GM12878 (cell line): ENCODE measurements at regions not wholly inside any gene's neighbourhood (a gene's known extent, or its start where the extent isn't known, plus 50 kb on each side); places are given as distances from the start of the nearest gene placed in this dataset.

Source experiments
- ATAC-seq: fragments of 200-7000 bp; cut with Tn5 transposase; 3 replicates; pipeline ENCODE4 v1.9.1; 2020; ENCODE audit warnings: mild to moderate bottlenecking, moderate library complexity
- BruUV-seq: library from RNA; stranded (reverse); fragments of 400-500 nt; replicated peaks from 2 replicates; lab custom pipeline; 2021; lab: Mats Ljungman, UMichigan
- CTCF ChIA-PET: fragments of 300-600 bp; sonication (Branson Sonifier 250); formaldehyde crosslinking; extraction: SDS; loops from one replicate; lab custom pipeline; 2021; ENCODE audit warnings: inconsistent platforms; lab: Yijun Ruan, JAX
- POLR2A ChIA-PET: fragments of 350-600 bp; formaldehyde crosslinking; extraction: SDS; loops from one replicate; lab custom pipeline; 2021; ENCODE audit warnings: inconsistent platforms; lab: Charles Lee
- RAD21 ChIA-PET: fragments of 300-600 bp; sonication (Branson Sonifier 250); formaldehyde crosslinking; loops from one replicate; lab custom pipeline; 2023; ENCODE audit warnings: antibody characterized with exemption; ENCODE audit not compliant: unreplicated experiment; lab: Charles Lee
- SMC1A ChIA-PET: fragments of 300-600 bp; sonication (Branson Sonifier 250); formaldehyde crosslinking; loops from one replicate; lab custom pipeline; 2023; ENCODE audit not compliant: unreplicated experiment, uncharacterized antibody; lab: Charles Lee
- DNase-seq: peaks from one replicate; pipeline ENCODE4 v3.0.0-alpha.2; 2011; ENCODE audit warnings: low read depth, low spot score
- FAIRE-seq: peaks from 3 replicates; lab custom pipeline; 2011; peaks lifted over from hg19 to GRCh38; lab: Jason Lieb, UNC
- H2AFZ ChIP-seq: 2 replicates; pipeline ENCODE4 v1.6.0; 2011; ENCODE audit warnings: low read depth, low read length, control low read depth; ENCODE audit not compliant: control insufficient read depth
- H3K27ac ChIP-seq: 2 replicates; pipeline ENCODE4 v1.5.1; 2011; ENCODE audit warnings: control low read depth; ENCODE audit not compliant: control insufficient read depth, insufficient read depth
- H3K27me3 ChIP-seq, 2 experiments: replicated peaks in 1 of 2; 2 replicates each; pipeline versions ENCODE4 v1.6.0 to v1.6.1; 2011; ENCODE audit warnings: low read length in 1 of 2; ENCODE audit not compliant: control insufficient read depth in 2 of 2, insufficient read depth in 2 of 2
- H3K36me3 ChIP-seq, 2 experiments: 2 replicates each; pipeline ENCODE4 v1.5.1; 2011; ENCODE audit warnings: low read length in 1 of 2; ENCODE audit not compliant: control insufficient read depth in 2 of 2, insufficient read depth in 2 of 2
- H3K4me1 ChIP-seq: 2 replicates; pipeline ENCODE4 v1.6.1; 2011; ENCODE audit warnings: mild to moderate bottlenecking, low read length, moderate library complexity, mixed read lengths; ENCODE audit not compliant: control insufficient read depth, insufficient read depth
- H3K4me2 ChIP-seq: 2 replicates; pipeline ENCODE4 v1.6.0; 2011; ENCODE audit warnings: control low read depth; ENCODE audit not compliant: control insufficient read depth, insufficient read depth
- H3K4me3 ChIP-seq: fragments of 200-600 bp; sonication (generic); 2 replicates; pipeline ENCODE4 v1.5.1; 2016
- H3K79me2 ChIP-seq: 2 replicates; pipeline ENCODE4 v1.6.0; 2011; ENCODE audit warnings: low read length; ENCODE audit not compliant: control insufficient read depth, insufficient read depth
- H3K9ac ChIP-seq: 2 replicates; pipeline ENCODE4 v1.8.0; 2011; ENCODE audit warnings: low read length, control low read depth, mixed read lengths; ENCODE audit not compliant: control insufficient read depth, insufficient read depth
- H3K9me3 ChIP-seq: replicated peaks from 3 replicates; pipeline ENCODE4 v1.5.1; 2011; ENCODE audit warnings: mild to moderate bottlenecking, low read length; ENCODE audit not compliant: control insufficient read depth, insufficient read depth
- H4K20me1 ChIP-seq: 2 replicates; pipeline ENCODE4 v1.6.0; 2011; ENCODE audit not compliant: control insufficient read depth, insufficient read depth
- BACH1 ChIP-seq: fragments of 450-650 bp; IDR thresholded peaks from 2 replicates; pipeline ENCODE4 v1.6.1; 2017; ENCODE audit warnings: mild to moderate bottlenecking, borderline replicate concordance
- BCL11A ChIP-seq: IDR thresholded peaks from 2 replicates; pipeline ENCODE4 v1.6.1; 2011; ENCODE audit warnings: low read depth, low read length
- GABPA ChIP-seq: IDR thresholded peaks from 2 replicates; pipeline ENCODE4 v1.6.1; 2014; ENCODE audit warnings: antibody characterized with exemption, low read depth, mild to moderate bottlenecking, inconsistent platforms
- MXI1 ChIP-seq: fragments of 150-350 bp; IDR thresholded peaks from 2 replicates; pipeline ENCODE4 v1.6.1; 2011; ENCODE audit warnings: low read depth, mild to moderate bottlenecking, inconsistent platforms, low read length, improper control_type of control experiment
- POLR2A ChIP-seq: IDR thresholded peaks from 2 replicates; pipeline ENCODE4 v1.6.1; 2011; ENCODE audit warnings: low read depth, mild to moderate bottlenecking, low read length
- TARDBP ChIP-seq: IDR thresholded peaks from 2 replicates; pipeline ENCODE4 v1.6.1; 2016; ENCODE audit warnings: borderline replicate concordance
- WGBS: methylation state at CpG from one replicate; pipeline ENCODE4 v1.1.6; 2016; ENCODE audit warnings: low lambda C conversion rate; ENCODE audit not compliant: insufficient replicate concordance, insufficient coverage; ENCODE audit errors: missing lambda C conversion rate; 5-methylcytosine and 5-hydroxymethylcytosine counted together
- in situ Hi-C: fragments of 300-500 bp; cut with MboI; formaldehyde crosslinking; loops from 9 replicates; pipeline ENCODE4 v1.14.3; 2018; ENCODE audit warnings: mixed read lengths
- intact Hi-C: fragments of 100-400 bp; cut with micrococcal nuclease; formaldehyde crosslinking; loops from one replicate; pipeline ENCODE4 v1.14.2; 2022; ENCODE audit not compliant: unreplicated experiment
- TF ChIP-seq, protein P1 (sequence below): IDR thresholded peaks from 2 replicates; pipeline ENCODE4 v1.6.1; 2011; ENCODE audit warnings: mild to moderate bottlenecking, low read depth, low read length, moderate library complexity; ENCODE audit not compliant: insufficient replicate concordance
- TF ChIP-seq, protein P2 (sequence below): fragments of 150-350 bp; IDR thresholded peaks from 2 replicates; pipeline ENCODE4 v1.6.1; 2016; ENCODE audit warnings: low read depth, low read length
- TF ChIP-seq, protein P3 (sequence below): fragments of 450-650 bp; formaldehyde crosslinking; IDR thresholded peaks from 2 replicates; pipeline ENCODE4 v1.4.0; 2022; ENCODE audit warnings: mild to moderate bottlenecking, moderate library complexity
- TF ChIP-seq, protein P4 (sequence below): fragments of 450-650 bp; IDR thresholded peaks from 2 replicates; pipeline ENCODE4 v1.6.1; 2016; ENCODE audit warnings: mild to moderate bottlenecking
- TF ChIP-seq, protein P5 (sequence below): fragments of 450-650 bp; IDR thresholded peaks from 2 replicates; pipeline ENCODE4 v1.6.1; 2018; ENCODE audit warnings: mild to moderate bottlenecking, low read depth, moderate library complexity; ENCODE audit not compliant: partially characterized antibody

DNA sequence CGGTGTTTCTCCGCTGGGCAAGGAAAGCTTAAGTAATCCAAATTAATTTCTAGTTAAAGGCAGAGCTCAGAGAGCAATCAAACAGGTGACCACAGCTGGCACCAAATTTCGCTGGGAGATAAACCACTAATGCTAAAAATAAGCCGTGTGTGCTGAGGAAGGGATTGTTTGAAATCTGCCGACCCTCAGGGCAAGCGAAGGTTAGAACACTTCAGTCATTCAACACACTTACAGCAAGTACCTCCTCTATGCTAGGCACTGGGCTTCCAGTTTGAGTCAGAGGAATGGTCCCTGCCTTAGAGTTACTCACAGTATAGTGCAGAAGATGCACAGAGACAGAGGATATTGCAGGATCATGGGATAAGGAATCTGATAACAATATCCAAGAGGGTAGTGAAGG is 467.9 kb upstream of the PODXL start:
- ChIA-PET POLR2A (no interaction called here), CTCF (interaction anchor here (0.6 kb wide), 2 partner anchors 165 to 308 kb away, joined by 3 read pairs; no protein-coding TSS in a partner anchor), RAD21 (no interaction called here), SMC1A (no interaction called here)
- Histone ChIP-seq H3K27me3 (no peaks in the 10 kb centered on the region), H3K36me3 (no peaks in the 10 kb centered on the region), H2AFZ (no peak overlapping the region), H3K4me2 (no peak overlapping the region), H3K9me3 (no peaks in the 10 kb centered on the region), H4K20me1 (no peaks in the 10 kb centered on the region), H3K9ac (no peak overlapping the region), H3K79me2 (no peaks in the 10 kb centered on the region), H3K27ac (no peak overlapping the region), H3K4me3 (no peak overlapping the region), H3K4me1 (no peaks in the 10 kb centered on the region)
- ATAC-seq (no peak), FAIRE-seq (no peak), DNase-seq (no peak)
- BruUV-seq, result no TSS peak
- WGBS, result 50% methylated on average over 6 of the region's 6 CpGs
- in situ Hi-C loops, result no loop called here
- intact Hi-C loops, result no loop called here
- no peak for TF ChIP-seq BCL11A
- TF ChIP-seq POLR2A, result no peak
- no peak for TF ChIP-seq MXI1
- TF ChIP-seq, protein P1, sequence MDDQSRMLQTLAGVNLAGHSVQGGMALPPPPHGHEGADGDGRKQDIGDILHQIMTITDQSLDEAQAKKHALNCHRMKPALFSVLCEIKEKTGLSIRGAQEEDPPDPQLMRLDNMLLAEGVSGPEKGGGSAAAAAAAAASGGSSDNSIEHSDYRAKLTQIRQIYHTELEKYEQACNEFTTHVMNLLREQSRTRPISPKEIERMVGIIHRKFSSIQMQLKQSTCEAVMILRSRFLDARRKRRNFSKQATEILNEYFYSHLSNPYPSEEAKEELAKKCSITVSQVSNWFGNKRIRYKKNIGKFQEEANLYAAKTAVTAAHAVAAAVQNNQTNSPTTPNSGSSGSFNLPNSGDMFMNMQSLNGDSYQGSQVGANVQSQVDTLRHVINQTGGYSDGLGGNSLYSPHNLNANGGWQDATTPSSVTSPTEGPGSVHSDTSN, result no peak
- no peak for TF ChIP-seq BACH1
- no peak for TF ChIP-seq TARDBP
- TF ChIP-seq, protein P2, sequence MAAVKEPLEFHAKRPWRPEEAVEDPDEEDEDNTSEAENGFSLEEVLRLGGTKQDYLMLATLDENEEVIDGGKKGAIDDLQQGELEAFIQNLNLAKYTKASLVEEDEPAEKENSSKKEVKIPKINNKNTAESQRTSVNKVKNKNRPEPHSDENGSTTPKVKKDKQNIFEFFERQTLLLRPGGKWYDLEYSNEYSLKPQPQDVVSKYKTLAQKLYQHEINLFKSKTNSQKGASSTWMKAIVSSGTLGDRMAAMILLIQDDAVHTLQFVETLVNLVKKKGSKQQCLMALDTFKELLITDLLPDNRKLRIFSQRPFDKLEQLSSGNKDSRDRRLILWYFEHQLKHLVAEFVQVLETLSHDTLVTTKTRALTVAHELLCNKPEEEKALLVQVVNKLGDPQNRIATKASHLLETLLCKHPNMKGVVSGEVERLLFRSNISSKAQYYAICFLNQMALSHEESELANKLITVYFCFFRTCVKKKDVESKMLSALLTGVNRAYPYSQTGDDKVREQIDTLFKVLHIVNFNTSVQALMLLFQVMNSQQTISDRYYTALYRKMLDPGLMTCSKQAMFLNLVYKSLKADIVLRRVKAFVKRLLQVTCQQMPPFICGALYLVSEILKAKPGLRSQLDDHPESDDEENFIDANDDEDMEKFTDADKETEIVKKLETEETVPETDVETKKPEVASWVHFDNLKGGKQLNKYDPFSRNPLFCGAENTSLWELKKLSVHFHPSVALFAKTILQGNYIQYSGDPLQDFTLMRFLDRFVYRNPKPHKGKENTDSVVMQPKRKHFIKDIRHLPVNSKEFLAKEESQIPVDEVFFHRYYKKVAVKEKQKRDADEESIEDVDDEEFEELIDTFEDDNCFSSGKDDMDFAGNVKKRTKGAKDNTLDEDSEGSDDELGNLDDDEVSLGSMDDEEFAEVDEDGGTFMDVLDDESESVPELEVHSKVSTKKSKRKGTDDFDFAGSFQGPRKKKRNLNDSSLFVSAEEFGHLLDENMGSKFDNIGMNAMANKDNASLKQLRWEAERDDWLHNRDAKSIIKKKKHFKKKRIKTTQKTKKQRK, result no peak
- TF ChIP-seq, protein P3, sequence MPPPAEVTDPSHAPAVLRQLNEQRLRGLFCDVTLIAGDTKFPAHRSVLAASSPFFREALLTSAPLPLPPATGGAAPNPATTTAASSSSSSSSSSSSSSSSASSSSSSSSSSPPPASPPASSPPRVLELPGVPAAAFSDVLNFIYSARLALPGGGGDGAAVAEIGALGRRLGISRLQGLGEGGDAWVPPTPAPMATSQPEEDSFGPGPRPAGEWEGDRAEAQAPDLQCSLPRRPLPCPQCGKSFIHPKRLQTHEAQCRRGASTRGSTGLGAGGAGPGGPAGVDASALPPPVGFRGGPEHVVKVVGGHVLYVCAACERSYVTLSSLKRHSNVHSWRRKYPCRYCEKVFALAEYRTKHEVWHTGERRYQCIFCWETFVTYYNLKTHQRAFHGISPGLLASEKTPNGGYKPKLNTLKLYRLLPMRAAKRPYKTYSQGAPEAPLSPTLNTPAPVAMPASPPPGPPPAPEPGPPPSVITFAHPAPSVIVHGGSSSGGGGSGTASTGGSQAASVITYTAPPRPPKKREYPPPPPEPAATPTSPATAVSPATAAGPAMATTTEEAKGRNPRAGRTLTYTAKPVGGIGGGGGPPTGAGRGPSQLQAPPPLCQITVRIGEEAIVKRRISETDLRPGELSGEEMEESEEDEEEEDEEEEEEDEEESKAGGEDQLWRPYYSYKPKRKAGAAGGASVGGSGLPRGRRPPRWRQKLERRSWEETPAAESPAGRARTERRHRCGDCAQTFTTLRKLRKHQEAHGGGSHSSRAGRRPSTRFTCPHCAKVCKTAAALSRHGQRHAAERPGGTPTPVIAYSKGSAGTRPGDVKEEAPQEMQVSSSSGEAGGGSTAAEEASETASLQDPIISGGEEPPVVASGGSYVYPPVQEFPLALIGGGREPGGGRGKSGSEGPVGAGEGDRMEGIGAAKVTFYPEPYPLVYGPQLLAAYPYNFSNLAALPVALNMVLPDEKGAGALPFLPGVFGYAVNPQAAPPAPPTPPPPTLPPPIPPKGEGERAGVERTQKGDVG (CRISPR knock-in tag), result no peak
- no peak for TF ChIP-seq GABPA
- TF ChIP-seq, protein P4, sequence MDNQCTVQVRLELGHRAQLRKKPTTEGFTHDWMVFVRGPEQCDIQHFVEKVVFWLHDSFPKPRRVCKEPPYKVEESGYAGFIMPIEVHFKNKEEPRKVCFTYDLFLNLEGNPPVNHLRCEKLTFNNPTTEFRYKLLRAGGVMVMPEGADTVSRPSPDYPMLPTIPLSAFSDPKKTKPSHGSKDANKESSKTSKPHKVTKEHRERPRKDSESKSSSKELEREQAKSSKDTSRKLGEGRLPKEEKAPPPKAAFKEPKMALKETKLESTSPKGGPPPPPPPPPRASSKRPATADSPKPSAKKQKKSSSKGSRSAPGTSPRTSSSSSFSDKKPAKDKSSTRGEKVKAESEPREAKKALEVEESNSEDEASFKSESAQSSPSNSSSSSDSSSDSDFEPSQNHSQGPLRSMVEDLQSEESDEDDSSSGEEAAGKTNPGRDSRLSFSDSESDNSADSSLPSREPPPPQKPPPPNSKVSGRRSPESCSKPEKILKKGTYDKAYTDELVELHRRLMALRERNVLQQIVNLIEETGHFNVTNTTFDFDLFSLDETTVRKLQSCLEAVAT, result no peak
- TF ChIP-seq, protein P5, sequence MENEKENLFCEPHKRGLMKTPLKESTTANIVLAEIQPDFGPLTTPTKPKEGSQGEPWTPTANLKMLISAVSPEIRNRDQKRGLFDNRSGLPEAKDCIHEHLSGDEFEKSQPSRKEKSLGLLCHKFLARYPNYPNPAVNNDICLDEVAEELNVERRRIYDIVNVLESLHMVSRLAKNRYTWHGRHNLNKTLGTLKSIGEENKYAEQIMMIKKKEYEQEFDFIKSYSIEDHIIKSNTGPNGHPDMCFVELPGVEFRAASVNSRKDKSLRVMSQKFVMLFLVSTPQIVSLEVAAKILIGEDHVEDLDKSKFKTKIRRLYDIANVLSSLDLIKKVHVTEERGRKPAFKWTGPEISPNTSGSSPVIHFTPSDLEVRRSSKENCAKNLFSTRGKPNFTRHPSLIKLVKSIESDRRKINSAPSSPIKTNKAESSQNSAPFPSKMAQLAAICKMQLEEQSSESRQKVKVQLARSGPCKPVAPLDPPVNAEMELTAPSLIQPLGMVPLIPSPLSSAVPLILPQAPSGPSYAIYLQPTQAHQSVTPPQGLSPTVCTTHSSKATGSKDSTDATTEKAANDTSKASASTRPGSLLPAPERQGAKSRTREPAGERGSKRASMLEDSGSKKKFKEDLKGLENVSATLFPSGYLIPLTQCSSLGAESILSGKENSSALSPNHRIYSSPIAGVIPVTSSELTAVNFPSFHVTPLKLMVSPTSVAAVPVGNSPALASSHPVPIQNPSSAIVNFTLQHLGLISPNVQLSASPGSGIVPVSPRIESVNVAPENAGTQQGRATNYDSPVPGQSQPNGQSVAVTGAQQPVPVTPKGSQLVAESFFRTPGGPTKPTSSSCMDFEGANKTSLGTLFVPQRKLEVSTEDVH, result no peak
